NCI-H748 (cell line): ENCODE measurements at regions not wholly inside any gene's neighbourhood (a gene's known extent, or its start where the extent isn't known, plus 50 kb on each side); places are given as distances from the start of the nearest gene placed in this dataset.
"Not testable (repeated sequence)": the region's sequence is repeated elsewhere in the genome, so short reads cannot be mapped to it uniquely, and the experiment has no call there.

ENCODE experiments used
- DNase-seq: peaks from one replicate; lab custom pipeline; 2025; ENCODE audit not compliant: unreplicated experiment; lab: John Stamatoyannopoulos, UW

DNA sequence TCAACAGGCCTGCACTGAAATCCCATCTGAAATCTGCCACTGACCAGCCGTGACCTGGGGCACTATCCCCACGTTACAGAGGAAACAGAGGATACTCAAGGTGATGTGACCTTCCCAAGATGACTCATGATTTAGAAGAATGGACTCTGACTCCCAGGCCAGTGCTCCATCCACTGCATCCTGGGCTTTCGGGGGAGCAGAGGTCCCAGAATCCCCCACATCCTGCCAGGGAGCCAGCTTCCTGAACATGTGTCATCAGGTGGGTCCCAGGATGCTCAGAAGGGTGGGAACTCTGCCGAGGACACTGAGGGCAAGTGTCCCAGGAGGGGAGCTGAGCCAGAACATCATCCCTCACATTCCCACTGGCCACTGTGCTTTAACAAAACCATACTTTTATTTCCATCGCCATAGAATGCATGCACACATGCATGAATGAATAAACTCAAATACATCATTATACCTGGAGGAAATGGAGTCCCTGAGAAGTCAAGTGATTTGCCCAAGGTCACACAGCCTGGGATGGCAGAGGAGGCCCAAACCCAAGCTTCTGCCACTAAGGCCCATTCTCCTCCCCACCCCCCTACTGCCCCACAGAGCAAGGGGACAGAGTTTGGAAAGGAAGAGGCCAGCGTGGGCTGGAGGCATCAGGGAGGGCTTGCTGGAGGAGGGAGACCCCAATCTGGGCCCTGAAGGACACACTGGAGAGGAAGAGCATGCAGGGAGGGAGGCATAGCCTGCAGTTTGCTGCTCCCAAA is 189.4 kb downstream of the MATN1 start:
- DNase-seq: no peak

DNA sequence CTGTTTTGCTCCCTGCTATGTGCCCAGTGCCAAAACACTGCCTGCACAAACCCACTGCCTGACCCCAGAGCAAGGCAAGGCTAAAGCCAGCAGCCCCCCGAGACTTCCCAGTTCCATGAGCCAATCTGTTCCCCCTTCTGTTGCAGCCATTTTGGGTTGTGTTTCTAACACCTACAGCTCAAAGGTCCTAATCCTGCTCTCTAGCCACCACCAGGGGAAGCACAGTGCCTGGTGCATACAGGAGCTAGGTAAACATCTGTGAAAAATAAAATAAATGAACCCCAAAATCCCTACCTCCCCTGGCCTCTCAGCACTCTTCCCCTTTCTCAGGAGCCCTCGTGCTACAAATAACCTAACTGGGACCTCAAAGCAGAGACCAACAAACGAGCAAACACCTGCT is 190.2 kb downstream of the MATN1 start:
- no peak for DNase-seq

- no peak for DNase-seq
These were observed 190.8 kb downstream of the MATN1 start for GRCh38 chr1:30532621-30533020.

GRCh38 chr1:30527511-30528140 is 195.8 kb downstream of the MATN1 start:
- no peak for DNase-seq

- DNase-seq: no peak
These were observed 196.6 kb downstream of the MATN1 start for GRCh38 chr1:30526652-30527345.

- DNase-seq: no peak
These were observed 197.3 kb downstream of the MATN1 start for GRCh38 chr1:30525971-30526651.

DNA sequence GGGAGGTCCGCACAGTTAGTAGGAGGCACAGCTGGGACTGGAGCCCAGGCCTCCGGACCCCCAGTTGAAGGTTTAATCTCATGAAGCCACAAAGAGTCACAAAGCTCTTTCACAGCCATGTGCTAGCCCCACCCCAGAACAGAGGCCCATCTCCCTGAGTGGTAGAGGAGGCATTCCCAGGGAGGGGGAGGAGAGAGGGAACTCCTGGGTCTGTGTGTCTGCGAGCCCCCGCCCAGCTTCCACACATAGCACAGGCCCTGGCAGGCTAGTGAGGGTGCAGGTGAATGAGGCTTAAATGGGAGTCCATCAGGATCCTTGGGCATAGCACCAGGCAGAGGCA is 197.8 kb downstream of the MATN1 start:
- no peak for DNase-seq

GRCh38 chr1:30524840-30525617 is 198.4 kb downstream of the MATN1 start:
- DNase-seq: no peak

DNA sequence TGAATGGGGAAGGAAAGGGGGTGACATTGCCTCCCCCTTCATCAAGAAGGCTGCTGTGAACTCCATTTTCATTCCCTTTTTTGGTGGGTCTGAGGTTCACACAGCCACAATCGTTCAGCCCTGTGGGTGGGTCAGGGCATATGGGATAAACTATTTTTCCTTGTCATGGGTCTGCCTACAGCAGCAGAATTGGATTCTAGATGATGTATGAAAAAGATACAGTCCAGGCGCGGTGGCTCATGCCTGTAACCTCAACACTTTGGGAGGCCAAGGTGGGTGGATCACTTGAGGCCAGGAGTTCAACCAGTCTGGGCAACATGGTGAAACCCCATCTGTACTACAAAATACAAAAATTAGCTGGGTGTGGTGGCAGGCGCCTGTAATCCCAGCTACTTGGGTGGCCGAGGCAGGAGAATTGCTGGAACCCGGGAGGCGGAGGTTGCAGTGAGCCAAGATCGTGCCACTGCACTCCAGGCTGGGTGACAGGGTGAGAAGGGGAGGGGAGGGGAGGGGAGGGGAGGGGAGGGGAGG is 199.3 kb downstream of the MATN1 start:
- not testable (repeated sequence) for DNase-seq

DNA sequence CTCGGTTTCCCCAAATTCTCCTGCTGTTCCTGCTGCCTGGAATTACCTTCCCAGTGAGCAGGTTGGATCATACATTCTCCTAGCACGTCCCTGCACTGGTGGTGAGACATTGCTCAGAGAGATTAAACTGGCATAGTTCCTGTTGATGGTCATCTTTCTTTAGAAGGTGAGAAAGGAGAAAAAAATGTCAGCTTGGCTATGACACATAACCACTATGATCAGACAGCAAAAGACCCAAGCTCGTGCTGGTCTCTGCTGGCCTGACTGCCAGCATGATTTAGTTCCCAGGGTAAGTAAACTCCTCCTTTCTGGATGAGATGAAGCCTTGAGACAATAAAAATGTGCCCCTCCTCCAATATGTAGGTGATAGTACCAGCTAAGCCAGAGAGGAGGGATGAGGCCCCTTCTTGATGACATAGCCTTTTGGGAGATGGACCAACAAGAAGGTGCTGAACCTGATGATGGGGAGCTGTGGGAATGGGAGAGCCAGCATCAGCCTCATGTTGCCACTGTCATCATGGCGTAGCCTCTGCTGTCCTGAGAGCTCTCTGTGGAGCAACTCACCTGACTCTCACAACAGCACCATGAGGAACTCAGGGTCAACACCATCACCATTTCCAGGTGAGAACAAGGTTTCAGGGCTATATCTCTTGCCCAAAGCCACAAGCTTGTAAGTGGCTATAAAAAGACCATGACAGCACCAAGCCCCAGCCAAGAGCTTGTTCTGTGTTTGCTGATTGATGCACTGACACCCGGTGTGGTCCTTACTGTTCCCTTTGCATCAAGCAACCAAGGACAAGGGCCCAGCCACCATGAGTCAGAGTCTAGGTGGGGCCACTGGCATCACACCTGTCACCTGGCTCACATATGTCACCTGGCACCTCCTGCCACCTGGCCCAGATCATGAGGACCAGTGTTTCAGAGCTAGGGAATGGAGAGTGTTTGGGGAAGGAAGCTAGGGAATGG is 200.0 kb downstream of the MATN1 start:
- no peak for DNase-seq

DNA sequence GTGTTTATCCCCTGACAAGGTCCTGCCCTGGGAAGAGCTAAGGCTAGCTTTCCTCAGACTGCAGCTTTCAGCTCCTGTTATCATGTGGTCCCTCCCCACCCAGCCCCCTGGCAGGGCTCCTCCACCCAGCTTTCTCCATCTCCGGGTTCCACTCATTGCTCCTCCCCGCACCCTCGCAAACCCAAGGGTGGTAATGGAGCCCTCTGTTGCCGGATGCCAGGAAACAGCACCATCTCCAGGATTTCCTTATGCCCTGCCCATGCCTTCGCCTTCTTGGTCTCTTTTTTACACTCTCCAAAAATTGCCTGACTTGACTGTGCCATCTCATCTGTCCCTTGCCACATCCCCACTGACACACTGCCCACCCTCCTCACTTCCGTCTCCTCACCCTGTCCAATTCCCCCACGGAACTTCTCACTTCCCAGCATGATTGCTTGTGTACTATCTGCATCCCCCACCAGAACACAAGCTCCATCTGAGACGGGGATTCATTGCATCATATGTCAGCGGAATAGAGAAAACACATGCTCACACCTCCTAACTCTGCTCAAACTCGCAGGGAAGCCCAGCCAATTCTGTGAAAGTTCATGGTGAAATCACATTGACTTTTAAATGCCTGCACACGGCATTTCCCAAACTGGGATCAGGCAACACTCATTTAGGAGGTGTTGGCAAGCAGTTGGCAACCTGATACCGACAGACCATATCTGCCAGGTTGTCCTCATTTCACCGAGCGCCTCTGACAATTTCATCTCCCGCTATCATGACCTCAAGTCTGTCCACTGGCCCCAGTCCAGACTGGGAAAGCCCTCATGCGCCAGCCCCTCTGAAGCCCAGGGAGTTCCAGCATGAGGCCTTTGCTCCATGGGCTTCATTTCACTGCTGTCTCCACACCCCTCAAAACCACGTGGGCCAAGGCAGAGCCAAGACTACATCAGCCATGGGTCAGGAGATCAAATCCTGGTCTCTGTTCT is 201.1 kb downstream of the MATN1 start:
- DNase-seq: no peak

GRCh38 chr1:30521261-30521865 is 202.0 kb downstream of the MATN1 start:
- DNase-seq: no peak

DNA sequence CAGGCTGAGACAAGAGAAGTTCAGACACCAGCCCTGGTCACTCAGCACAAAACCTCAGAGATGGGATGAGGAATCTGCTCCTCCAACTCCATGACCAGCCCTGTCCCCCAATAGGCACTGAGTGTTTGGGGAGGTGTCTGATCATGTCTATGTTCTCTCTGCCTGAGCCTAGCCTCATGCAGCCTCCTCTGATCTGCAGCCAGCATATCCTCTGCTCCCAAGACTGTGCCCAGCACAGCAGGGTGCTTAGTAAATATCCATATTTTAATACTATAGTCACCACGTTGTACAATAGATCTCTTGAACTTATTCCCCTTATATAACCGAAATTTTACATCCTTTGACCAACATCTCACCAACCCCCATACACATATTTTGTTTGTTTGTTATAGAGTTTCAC is 202.9 kb downstream of the MATN1 start:
- no peak for DNase-seq

- no peak for DNase-seq
These were observed 204.1 kb downstream of the MATN1 start for GRCh38 chr1:30519201-30519763.

DNA sequence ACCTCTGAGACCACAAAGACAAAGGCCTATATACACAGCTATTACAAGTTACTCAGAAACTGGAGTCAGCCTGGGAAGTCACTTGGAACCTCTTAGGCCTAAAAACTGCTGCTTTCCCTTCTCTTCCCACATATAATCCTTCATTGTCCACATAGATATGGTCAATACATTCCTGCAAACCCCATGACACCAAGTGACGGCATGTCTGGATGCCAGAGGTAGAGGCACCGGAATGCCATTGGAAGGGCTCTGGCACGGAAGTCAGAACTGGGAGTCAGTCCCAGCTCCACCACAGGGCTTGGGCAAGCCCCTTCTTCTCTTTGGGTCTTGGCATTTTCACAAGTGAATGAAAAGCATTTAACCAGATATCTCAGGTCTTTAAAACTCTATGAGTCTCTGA is 204.7 kb downstream of the MATN1 start:
- DNase-seq: no peak

GRCh38 chr1:30518186-30518585 is 205.2 kb downstream of the MATN1 start:
- no peak for DNase-seq

GRCh38 chr1:30517666-30518065 is 205.7 kb downstream of the MATN1 start:
- DNase-seq: not testable (repeated sequence)

DNA sequence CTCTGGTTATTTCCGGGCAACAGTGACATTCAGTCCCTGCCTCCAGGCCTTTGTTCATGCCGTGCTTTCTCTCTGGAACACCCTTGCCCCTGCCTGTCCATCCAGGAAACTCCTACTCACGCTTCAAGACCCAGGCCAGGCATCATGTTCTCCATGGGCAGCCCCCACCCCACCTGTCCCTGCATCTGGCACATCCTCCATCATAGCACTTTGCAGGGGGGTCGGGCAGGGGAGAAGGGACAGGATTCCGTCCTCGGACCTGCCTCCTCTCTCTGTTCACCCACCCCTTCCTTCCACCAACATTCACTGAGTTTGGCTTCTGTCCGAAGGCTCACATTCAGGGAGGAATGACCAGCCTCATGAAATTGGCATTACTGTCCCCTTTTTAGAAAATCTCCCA is 206.1 kb downstream of the MATN1 start:
- DNase-seq: not testable (repeated sequence)
